SW 1271 (cell line): ENCODE measurements at regions not wholly inside any gene's neighbourhood (a gene's known extent, or its start where the extent isn't known, plus 50 kb on each side); places are given as distances from the start of the nearest gene placed in this dataset.

Experiments used
- DNase-seq, 2 experiments: peaks; one replicate each; lab custom pipeline; 2025; lab: John Stamatoyannopoulos, UW

DNA sequence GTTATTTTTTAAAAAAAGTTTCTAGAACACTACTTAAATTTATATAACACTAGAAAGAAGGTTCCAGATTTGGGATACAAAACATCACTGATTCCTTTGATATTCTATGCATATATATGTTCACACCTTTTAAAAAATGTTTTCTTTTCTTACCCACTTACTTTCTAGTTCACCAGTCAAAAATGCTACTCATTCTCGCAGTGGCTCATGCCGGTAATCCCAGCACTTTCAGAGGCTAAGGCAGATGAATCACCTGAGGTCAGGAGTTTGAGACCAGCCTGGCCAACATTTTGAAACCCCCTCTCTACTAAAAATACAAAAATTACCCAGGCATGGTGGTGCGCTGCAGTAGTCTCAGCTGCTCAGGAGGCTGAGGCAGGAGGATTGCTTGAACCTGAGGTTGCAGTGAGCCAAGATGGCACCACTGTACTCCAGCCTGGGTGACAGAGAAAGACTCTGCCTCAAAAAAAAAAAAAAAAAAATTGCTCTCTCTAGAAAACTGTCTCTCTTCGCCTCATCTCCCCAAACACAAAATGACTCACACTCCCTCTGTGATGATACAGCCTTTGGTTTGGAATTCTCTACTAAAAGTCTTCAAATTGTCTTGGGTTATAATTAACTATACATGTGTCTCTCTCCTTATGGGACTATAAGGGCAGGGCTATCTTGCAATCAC lies 52.6 kb upstream of the TGFBR2 start:
- DNase-seq: no peak

DNA sequence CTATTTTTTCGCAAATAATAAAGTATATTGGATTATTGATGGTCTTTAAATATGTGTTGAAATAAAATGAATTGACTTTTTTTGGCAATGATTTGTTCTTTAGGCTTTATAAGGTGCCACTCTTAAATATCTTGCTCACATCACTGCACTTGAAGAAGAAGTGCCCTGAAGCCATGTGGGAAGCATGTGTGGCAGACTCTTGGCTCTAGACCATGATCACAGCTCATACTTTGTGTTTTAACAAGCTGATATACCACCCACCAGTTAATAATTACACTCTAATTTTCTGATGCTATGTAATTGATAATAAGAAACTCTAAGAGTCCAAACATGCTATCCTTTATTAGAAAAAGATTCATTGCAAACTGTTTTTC lies 52.1 kb upstream of the TGFBR2 start:
- no peak for DNase-seq

DNA sequence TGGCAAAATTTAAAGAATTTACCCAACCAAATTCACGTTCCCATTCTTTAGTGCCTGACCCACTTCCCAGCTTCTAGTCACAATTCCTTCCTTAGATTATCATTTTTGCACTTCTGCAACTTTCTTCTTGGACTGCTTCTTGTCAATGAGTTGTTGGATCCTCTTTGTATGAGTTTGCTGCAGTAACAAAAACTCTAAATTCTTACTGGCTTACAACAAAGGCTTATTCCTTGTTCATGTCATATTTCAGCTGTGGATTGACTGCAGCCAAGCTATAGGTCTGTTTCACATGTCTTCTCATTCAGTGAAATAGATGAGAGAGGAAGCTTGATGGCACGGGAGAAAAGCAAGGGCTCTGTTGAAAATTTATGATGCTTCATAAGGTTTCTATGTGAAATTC lies 50.4 kb upstream of the TGFBR2 start:
- no peak for DNase-seq
